Spinal cord (tissue), 9 donors: ENCODE measurements at regions not wholly inside any gene's neighbourhood (a gene's known extent, or its start where the extent isn't known, plus 50 kb on each side); places are given as distances from the start of the nearest gene placed in this dataset.

Source experiments
- DNase-seq, 6 donors: peaks; one replicate each; pipeline versions ENCODE4 v3.0.0 to v3.0.0-alpha.2; 2013 to 2015; ENCODE audit warnings: low spot score in 6 of 6, low read depth in 4 of 6
- H3K27ac ChIP-seq: one replicate; pipeline ENCODE4 v1.5.1; 2013; ENCODE audit warnings: low read depth, low read length, control low read depth
- H3K27me3 ChIP-seq: one replicate; pipeline ENCODE4 v1.6.1; 2013; ENCODE audit warnings: low read length; ENCODE audit not compliant: control insufficient read depth, insufficient read depth
- H3K36me3 ChIP-seq: one replicate; pipeline ENCODE4 v1.6.1; 2013; ENCODE audit warnings: low read length; ENCODE audit not compliant: control insufficient read depth, insufficient read depth
- H3K4me1 ChIP-seq: one replicate; pipeline ENCODE4 v1.6.1; 2013; ENCODE audit warnings: low read length; ENCODE audit not compliant: control insufficient read depth, insufficient read depth
- H3K4me3 ChIP-seq: one replicate; pipeline ENCODE4 v1.5.1; 2013; ENCODE audit warnings: low read depth, low read length, control low read depth
- H3K9me3 ChIP-seq: one replicate; pipeline ENCODE4 v1.6.1; 2013; ENCODE audit warnings: low read length; ENCODE audit not compliant: control insufficient read depth, insufficient read depth
- WGBS: methylation state at CpG from one replicate; pipeline ENCODE4 v1.1.5; 2013; ENCODE audit warnings: missing lambda C conversion rate; ENCODE audit not compliant: insufficient coverage; 5-methylcytosine and 5-hydroxymethylcytosine counted together
- donor health status: healthy.

DNA sequence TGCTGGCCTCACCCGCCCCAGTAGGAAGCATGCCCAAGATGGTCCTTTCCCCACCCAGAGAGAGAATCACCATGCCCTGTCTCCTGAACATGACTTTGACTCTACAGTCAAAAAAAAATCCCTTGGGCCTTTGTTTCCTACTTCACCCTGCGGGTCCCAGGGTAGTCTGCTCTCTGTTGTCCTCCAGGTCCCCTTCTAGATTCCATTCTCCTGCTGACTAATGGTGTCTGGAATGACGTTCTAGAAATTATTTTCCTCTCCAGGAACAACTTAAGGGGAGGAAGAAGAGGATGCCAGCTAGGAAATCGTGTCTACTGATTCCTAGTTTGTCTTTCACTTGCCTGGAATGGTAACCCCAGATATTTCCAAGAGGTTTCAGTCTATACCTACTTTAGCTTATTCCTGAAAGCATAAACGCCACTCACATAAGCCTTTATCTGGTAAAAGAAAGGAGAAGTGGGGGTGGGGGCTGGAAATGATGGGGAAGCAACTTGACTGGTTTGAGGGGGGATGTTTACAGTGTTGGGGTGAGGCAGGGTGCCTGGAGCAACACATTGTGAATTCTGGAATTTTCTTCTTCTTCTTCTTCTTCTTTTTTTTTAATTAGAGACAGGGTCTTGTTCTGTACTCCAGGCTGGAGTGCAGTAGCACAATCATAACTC lies 93.9 kb downstream of the SNX18 start:
- Histone ChIP-seq H3K4me1 (no peaks in the 10 kb centered on the region), H3K27ac (no peak overlapping the region), H3K27me3 (no peaks in the 10 kb centered on the region), H3K4me3 (no peak overlapping the region), H3K9me3 (no peaks in the 10 kb centered on the region), H3K36me3 (no peaks in the 10 kb centered on the region)
- 80% methylated on average over 1 of the region's 5 CpGs for WGBS
- DNase-seq, result no peak

DNA sequence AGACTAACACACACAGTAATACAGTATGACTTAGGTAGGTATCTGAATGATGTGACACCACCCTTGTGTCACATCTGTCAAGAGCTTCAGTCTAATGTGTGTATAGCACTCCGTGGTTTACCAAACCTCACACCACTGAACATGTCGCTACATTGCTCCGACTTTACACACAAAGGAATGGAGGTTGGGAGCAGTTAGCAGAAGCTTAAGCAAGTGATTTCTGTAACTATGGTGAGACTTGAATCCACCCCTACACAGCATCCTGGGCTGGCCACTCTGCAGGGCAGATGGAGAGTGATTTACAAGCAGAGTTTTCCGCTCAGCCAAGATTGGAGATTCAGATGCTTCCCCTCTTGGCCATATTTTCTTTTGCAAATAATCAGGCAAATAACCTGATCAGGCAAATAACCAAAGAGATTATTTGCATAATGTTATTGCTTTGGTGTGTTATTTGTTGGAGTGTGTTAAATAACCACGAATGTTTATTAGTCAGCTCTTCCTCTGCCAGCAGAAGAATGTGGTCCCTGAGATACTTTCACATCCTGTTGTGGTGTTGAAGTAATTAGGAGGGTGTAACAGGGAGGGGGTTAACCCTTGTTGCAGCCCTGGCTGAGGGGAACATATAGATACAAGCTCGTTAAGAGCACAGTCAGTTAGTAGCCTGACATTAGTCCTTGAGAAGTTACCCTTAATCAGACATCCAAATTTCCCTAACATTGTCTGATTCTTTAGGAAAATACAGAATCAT lies 92.8 kb downstream of the SNX18 start:
- 25% methylated on average over 1 of the region's 6 CpGs for WGBS
- Histone ChIP-seq H3K27me3 (no peaks in the 10 kb centered on the region), H3K27ac (no peak overlapping the region), H3K4me3 (no peak overlapping the region), H3K36me3 (no peaks in the 10 kb centered on the region), H3K4me1 (no peaks in the 10 kb centered on the region), H3K9me3 (no peaks in the 10 kb centered on the region)
- no peak for DNase-seq

DNA sequence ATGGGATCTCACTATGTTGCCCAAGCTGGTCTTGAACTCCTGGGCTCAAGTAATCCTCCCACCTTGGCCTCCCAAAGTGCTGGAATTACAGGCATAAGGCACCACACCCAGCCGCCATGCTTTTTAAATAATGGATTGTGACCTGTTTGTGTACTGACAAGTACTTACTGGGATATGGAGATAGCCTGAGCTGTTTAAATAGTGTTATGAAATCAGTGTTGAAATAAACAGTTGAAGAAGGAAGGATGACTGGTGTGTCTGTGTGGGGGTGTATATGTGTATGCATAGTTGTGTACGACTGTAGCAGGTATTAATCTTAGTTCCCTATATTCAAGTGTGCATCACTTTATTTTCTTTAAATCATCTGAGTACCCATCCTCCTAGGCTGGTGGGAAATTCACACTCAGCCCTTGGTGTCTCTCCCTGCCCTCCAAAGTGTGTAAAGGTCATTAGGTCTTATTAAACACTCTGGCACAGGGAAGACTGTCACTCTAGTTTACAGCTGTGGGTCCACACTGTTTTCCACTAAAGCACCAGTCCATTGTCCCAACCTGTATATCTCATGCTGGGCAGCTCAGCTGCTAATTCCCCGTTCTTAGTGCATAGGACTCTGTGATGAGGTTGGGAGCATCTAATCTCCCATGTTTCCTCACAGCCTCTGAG lies 91.0 kb downstream of the SNX18 start:
- no CpG with 5 or more reads among the region's 3 CpGs for WGBS
- Histone ChIP-seq H3K9me3 (no peaks in the 10 kb centered on the region), H3K27ac (no peak overlapping the region), H3K36me3 (no peaks in the 10 kb centered on the region), H3K4me3 (no peak overlapping the region), H3K27me3 (no peaks in the 10 kb centered on the region), H3K4me1 (no peaks in the 10 kb centered on the region)
- no peak for DNase-seq

DNA sequence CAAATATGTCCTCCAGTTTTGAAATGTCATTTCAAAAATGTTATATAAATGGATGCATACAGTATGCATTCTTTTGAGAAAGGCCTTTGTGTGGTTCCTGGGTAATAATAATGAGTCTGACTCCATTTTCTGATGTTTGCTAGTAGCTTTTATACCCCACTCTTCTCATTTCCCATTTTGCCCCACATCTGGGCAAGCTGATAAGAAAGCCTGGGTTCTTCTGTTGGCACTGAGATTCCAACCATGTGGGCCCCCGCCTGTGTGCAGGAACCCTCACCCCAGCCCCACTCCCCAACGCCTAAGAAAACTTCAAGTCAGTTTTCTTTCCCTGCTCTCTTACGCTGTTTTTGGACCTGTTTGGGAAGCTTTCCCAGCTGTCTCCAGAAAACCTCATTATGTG lies 89.4 kb downstream of the SNX18 start:
- H3K9me3 ChIP-seq, result no peaks in the 10 kb centered on the region
- no peaks in the 10 kb centered on the region for H3K27me3 ChIP-seq
- no peaks in the 10 kb centered on the region for H3K36me3 ChIP-seq
- no peak overlapping the region for H3K27ac ChIP-seq
- no peak for DNase-seq
- H3K4me3 ChIP-seq, result no peak overlapping the region
- WGBS, result 96% methylated on average over 3 of the region's 3 CpGs
- H3K4me1 ChIP-seq, result no peaks in the 10 kb centered on the region

DNA sequence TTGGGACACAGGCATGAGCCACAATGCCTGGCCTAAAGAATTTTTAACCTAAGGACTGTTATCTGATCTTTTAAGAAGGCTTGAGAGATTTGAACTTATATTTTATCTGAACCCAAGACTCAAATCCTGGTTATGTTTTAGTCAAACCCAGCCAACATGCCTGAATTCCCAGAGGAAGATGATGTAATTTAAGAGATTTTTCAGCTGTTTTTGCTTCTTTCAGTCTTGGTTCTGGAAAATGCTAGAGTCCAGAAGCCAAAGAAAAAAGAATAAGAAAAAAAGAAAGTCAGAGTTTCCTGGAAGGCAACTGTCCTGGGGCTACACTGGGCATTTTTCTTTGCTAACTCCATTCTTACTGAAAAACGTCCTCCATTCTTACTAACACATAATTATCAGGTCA lies 85.8 kb downstream of the SNX18 start:
- H3K27ac ChIP-seq, result no peak overlapping the region

DNA sequence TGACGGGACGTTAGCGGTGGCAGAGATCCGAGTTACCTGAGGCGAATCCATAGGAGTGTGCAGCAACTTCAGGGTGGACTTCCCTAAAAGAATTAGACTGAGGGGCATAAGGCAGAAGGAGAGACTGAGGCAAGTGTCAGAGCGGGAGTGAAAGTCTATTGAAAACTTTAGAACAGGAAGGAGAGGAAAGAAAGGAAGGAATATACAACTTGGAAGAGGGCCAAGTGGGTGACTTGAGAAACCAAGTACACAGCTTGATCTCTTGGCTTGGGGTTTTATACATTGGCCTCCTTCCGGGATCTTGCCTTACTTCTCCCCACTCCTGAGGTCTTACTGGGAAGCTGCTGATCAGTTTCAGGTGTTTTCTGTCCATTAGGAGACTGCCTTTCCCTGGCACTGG lies 84.9 kb downstream of the SNX18 start:
- WGBS, result 91% methylated on average over 6 of the region's 7 CpGs
- H3K36me3 ChIP-seq, result no peaks in the 10 kb centered on the region
- no peak for DNase-seq
- H3K27me3 ChIP-seq, result no peaks in the 10 kb centered on the region
- no peak overlapping the region for H3K27ac ChIP-seq
- H3K4me3 ChIP-seq, result no peak overlapping the region
- H3K4me1 ChIP-seq, result no peaks in the 10 kb centered on the region
- no peaks in the 10 kb centered on the region for H3K9me3 ChIP-seq

More for the DNA sequence above, 85.8 kb downstream of the SNX18 start:
- Histone ChIP-seq H3K4me3 (no peak overlapping the region), H3K27me3 (no peaks in the 10 kb centered on the region), H3K4me1 (no peaks in the 10 kb centered on the region), H3K36me3 (no peaks in the 10 kb centered on the region), H3K9me3 (no peaks in the 10 kb centered on the region)
- no peak for DNase-seq
- no CpG with 5 or more reads among the region's 1 CpG for WGBS

DNA sequence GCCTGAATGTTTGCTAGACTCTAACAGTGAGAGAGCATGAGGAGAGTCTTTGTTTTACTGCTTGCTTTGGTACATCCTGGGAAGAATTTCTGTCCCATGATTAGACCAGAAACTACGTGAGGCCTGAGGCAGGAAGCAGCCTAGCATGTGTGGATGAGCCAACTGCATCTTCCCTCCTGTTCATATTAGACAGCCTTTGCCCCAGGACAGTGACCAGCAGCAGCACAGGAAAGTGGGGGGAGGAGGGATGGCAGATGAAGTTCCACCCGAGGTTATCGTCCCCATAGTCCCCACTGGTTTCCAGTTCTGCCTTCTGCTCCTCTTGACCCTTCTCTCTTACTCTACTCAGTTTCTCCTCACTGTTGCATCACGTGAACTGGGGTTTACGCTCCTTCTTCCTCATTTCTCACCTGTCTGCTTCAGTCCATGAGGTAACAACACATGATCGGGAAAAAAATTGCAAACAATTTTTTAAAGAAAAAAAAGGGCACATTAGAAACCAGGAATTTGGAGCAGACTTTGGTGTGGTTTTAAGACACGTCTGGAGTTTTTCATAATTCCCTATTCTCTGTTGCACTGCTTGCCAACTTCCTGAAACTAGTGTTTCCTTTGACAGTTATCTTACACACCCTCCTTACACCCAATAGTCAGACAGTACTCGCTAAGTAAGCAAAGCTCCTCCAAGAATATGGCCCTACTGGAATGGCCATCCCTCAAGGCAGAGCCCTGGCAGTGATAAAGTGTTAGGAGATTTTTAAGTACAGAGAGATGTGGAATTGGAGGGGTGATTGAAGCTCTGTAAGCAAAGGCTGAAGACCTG lies 84.1 kb downstream of the SNX18 start:
- Histone ChIP-seq H3K36me3 (no peaks in the 10 kb centered on the region), H3K4me3 (no peak overlapping the region), H3K27ac (no peak overlapping the region), H3K9me3 (peaks cover 1% of the 10 kb centered on the region), H3K27me3 (no peaks in the 10 kb centered on the region), H3K4me1 (no peaks in the 10 kb centered on the region)
- 100% methylated on average over 3 of the region's 8 CpGs for WGBS
- peak in 1 of 6 donors; percentile 16 for DNase-seq
